ENCODE measurements at regions not wholly inside any gene's neighbourhood (a gene's known extent, or its start where the extent isn't known, plus 50 kb on each side); places are given as distances from the start of the nearest gene placed in this dataset.
A peak's percentile ranks its signal among the peaks of the same experiment; 100 is the strongest.
"Not testable (repeated sequence)": the region's sequence is repeated elsewhere in the genome, so short reads cannot be mapped to it uniquely, and the experiment has no call there.

GRCh38 chr1:232859216-232859615, 54.0 kb downstream of the MAP10 start:
- no peak for DNase-seq (ENCODE audit: low read depth)

- no peak for DNase-seq (ENCODE audit: low read depth)
Observed at GRCh38 chr1:232861107-232861506, 55.9 kb downstream of the MAP10 start.

DNA sequence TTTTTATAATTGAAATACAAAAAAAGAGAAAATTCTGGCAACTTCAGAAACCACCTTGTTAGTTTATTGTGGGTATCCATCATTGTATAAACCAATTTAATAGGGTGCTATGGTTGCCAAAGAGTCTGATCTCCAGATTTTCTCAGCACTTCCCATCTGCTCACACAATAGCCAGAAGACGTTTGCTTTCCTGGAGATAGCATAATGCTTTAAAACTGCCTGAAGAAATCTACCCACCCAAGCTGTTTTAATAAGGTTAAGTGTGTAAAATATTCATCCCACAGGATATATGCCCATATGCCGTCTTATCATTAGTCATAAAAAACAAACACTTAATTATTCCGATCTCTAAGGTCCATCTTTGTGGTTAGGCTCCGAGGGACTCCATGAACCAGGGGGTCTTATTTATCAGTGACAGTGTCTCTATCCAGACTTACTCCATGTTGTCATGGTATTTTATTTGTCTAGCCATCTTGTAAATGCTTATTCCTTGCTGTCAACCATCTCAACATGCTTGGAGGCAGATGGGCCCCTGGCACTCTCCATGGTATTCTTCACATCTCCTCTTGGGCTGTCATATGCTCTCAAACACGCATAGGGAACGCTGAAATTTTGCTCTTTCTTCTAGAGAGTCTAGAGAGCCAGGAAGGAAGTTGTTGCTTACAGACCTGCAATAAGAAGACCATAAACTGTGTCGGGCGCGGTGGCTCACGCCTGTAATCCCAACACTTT, 58.5 kb downstream of the MAP10 start:
- DNase-seq (ENCODE audit: low read depth) = no peak

DNA sequence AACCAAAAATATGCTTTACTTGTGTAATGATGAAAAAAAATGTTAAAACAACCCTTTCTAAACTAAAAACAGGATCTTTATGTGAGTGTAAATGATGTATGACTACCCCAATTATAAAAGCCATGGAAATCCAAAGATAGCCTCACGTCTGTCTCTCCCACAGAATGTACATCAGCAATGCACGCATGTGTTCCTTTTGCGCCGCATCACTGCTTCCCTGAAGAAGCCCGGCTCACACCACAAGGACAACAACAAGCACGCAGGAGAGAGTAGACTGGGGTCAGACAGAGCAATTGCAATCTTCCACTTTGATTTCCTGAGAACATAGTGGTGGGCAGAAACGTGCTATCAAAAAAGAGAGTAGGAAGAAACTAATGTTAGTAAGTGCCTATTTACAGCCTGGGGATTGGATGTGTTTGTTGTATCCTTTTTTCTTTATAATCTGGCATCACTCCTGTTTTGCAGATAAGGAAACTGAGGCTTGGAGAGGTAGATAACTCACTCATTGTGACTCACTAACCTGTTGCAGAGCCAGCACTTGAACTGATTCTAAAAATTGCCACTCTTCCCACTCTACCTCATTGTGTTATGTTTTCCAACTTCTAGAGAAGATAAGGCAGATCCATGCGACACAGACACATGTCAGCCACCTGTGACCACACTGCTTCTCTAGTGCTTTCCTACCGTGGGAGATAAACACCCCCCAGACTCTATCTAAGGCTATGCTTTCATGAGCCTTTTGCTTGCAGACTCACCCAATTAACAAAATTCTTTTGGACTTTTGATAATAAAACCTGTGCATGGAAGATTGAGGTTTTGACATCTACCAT, 60.1 kb downstream of the MAP10 start:
- no peak for DNase-seq (ENCODE audit: low read depth)

GRCh38 chr1:232868793-232869491, 63.7 kb downstream of the MAP10 start:
- DNase-seq (ENCODE audit: low read depth) = peak; percentile 93

- DNase-seq (ENCODE audit: low read depth) = not testable (repeated sequence)
Observed at GRCh38 chr1:232871291-232871969, 66.2 kb downstream of the MAP10 start.

- DNase-seq (ENCODE audit: low read depth) = no peak
Observed at GRCh38 chr1:232872284-232872683, 67.1 kb downstream of the MAP10 start.

GRCh38 chr1:232872738-232873137, 67.5 kb downstream of the MAP10 start:
- no peak for DNase-seq (ENCODE audit: low read depth)

- no peak for DNase-seq (ENCODE audit: low read depth)
Observed at GRCh38 chr1:232873412-232873811, 68.2 kb downstream of the MAP10 start.

DNA sequence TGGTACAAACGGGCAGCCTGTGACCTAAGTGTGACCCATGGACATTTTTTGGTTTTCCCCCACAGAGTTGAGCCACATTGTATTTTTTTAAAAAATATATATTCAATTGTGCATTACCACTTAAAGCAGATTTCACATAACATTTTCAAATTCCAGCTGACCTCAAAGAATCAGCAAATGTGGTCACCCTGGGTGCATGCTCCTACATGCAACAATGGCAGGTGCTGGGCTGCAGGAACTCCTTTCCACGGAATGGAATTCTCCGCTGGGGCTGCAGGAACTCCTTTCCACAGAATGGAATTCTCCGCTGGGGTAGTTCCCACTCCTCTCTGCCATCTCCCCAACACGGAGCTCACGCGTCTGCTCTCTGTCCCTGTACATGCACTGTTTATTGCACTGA, 68.7 kb downstream of the MAP10 start:
- DNase-seq (ENCODE audit: low read depth) = no peak

- peak; percentile 29 for DNase-seq (ENCODE audit: low read depth)
Observed at GRCh38 chr1:232875536-232875935, 70.3 kb downstream of the MAP10 start.

DNA sequence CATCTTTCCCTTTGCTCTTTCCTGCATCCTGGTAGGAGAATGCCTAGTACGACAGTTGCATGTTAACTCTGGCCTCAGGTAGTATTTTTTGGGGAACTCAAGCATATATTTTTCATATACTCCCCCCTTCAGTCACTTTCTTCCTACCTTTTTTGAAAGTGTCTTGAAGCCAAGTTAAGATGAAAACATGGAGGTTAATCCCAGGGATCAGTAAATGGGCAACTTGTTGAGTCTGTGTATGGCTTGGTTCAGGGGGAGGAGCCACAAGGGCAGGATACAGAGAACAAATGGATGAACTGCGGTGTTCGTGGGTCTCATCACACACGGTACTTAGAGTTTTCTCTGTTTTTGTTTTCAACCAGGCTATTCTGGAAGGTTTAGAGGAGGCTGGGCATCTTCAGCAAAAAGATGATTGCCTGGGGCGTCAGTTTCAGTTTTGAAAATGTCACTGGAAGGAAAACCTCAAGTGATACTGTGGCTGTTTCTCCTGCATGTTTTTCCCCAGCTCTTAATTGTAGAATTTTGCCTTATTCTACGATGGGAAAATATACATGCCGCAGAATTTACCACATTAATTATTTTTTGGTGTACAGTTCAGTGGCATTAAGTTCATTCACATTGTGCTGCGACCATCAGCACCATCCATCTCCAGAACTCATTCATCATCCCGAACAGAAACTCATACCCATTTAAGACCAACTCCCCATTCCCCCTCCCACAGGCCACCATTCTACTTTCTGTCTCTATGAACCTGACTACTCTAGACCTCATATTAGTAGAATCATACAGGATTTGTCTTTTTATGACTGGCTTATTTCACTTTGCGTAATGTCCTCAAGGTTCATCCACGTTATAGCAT, 71.5 kb downstream of the MAP10 start:
- no peak for DNase-seq (ENCODE audit: low read depth)

- no peak for DNase-seq (ENCODE audit: low read depth)
Observed at GRCh38 chr1:232877365-232878028, 72.3 kb downstream of the MAP10 start.

GRCh38 chr1:232878086-232878485, 72.3 kb upstream of the NTPCR start:
- no peak for DNase-seq (ENCODE audit: low read depth)

- no peak for DNase-seq (ENCODE audit: low read depth)
Observed at GRCh38 chr1:232880354-232880753, 70.1 kb upstream of the NTPCR start.

GRCh38 chr1:232883992-232884661, 66.3 kb upstream of the NTPCR start:
- DNase-seq (ENCODE audit: low read depth) = no peak

DNA sequence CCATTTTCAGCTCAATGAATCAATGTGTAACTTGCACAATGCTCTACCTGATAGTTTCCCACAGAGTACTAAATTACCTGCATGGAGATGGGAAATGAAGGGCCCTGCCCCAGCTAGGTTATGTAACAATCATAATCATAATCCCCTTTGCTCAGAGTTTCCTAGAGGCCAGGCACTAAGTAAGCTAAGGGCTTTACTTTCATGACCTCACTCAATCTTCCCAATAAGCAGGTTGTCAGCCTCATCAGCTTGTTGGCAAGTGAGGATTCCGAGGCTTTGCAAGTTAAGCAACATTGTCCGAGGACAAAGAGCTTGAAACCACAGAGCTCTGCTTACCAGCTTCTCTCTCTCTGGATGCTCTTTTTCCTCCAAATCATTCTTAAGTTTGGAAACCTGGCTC, 64.1 kb upstream of the NTPCR start:
- no peak for DNase-seq (ENCODE audit: low read depth)

- no peak for DNase-seq (ENCODE audit: low read depth)
Observed at GRCh38 chr1:232890340-232890943, 60.0 kb upstream of the NTPCR start.

DNA sequence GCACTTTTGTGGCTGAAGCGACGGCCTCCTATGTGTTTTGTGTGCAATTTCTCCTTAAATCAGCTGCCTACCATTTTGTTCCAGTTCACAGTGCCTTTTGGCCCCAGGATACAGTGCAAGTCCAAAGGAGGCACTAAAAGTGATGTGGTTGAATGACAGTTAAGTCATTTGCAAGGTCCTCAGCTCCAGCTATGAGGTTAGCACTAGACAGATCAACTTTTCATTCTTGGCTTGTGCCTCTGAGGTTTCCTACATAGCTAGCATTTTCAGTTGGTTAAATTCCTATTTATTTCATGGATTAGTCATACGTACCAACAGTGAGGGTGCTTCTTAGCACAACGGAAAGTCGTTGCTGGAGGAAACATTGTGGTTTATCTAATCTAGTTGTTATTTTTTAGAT, 59.3 kb upstream of the NTPCR start:
- DNase-seq (ENCODE audit: low read depth) = peak; percentile 78

Measured in GM04504 (cell line).